ENCODE measurements at regions not wholly inside any gene's neighbourhood (a gene's known extent, or its start where the extent isn't known, plus 50 kb on each side); places are given as distances from the start of the nearest gene placed in this dataset.

- no peak for DNase-seq (ENCODE audit: low spot score)
Measured at GRCh38 chr2:217407362-217407761, 547.5 kb upstream of the TNP1 start.

GRCh38 chr2:217404236-217404760, 544.4 kb upstream of the TNP1 start:
- no peak for DNase-seq (ENCODE audit: low spot score)

GRCh38 chr2:217402761-217403383, 543.0 kb upstream of the TNP1 start:
- no peak for DNase-seq (ENCODE audit: low spot score)

GRCh38 chr2:217402144-217402543, 542.3 kb upstream of the TNP1 start:
- no peak for DNase-seq (ENCODE audit: low spot score)

- DNase-seq (ENCODE audit: low spot score) = no peak
Measured at GRCh38 chr2:217399291-217399690, 539.4 kb upstream of the TNP1 start.

GRCh38 chr2:217398860-217399259, 539.0 kb upstream of the TNP1 start:
- no peak for DNase-seq (ENCODE audit: low spot score)

GRCh38 chr2:217398101-217398500, 538.2 kb upstream of the TNP1 start:
- DNase-seq (ENCODE audit: low spot score) = no peak

- DNase-seq (ENCODE audit: low spot score) = no peak
Measured at GRCh38 chr2:217396586-217396985, 536.7 kb upstream of the TNP1 start.

- no peak for DNase-seq (ENCODE audit: low spot score)
Measured at GRCh38 chr2:217396165-217396564, 536.3 kb upstream of the TNP1 start.

GRCh38 chr2:217394510-217395351, 534.9 kb upstream of the TNP1 start:
- DNase-seq (ENCODE audit: low spot score) = no peak

- DNase-seq (ENCODE audit: low spot score) = peak; percentile 78
Measured at GRCh38 chr2:217393585-217394032, 533.7 kb upstream of the TNP1 start.

GRCh38 chr2:217392930-217393584, 533.2 kb upstream of the TNP1 start:
- no peak for DNase-seq (ENCODE audit: low spot score)

GRCh38 chr2:217387776-217388387, 528.0 kb upstream of the TNP1 start:
- no peak for DNase-seq (ENCODE audit: low spot score)

GRCh38 chr2:217386041-217386440, 526.2 kb upstream of the TNP1 start:
- DNase-seq (ENCODE audit: low spot score) = no peak

GRCh38 chr2:217383620-217384019, 523.8 kb upstream of the TNP1 start:
- peak; percentile 59 for DNase-seq (ENCODE audit: low spot score)

GRCh38 chr2:217382794-217383193, 522.9 kb upstream of the TNP1 start:
- no peak for DNase-seq (ENCODE audit: low spot score)

- no peak for DNase-seq (ENCODE audit: low spot score)
Measured at GRCh38 chr2:217379807-217380206, 519.9 kb upstream of the TNP1 start.

GRCh38 chr2:217372794-217373193, 512.9 kb upstream of the TNP1 start:
- DNase-seq (ENCODE audit: low spot score) = no peak

- DNase-seq (ENCODE audit: low spot score) = no peak
Measured at GRCh38 chr2:217371781-217372213, 511.9 kb upstream of the TNP1 start.

GRCh38 chr2:217370391-217370790, 510.5 kb upstream of the TNP1 start:
- DNase-seq (ENCODE audit: low spot score) = peak; percentile 17

GRCh38 chr2:217367464-217367863, 507.6 kb upstream of the TNP1 start:
- peak; percentile 17 for DNase-seq (ENCODE audit: low spot score)

GRCh38 chr2:217366966-217367365, 507.1 kb upstream of the TNP1 start:
- no peak for DNase-seq (ENCODE audit: low spot score)

All from AG08396 (cell line).